ENCODE measurements at regions not wholly inside any gene's neighbourhood (a gene's known extent, or its start where the extent isn't known, plus 50 kb on each side); places are given as distances from the start of the nearest gene placed in this dataset.
"Not testable (repeated sequence)": the region's sequence is repeated elsewhere in the genome, so short reads cannot be mapped to it uniquely, and the experiment has no call there.

- no peak for DNase-seq
Measured at GRCh38 chr15:25237291-25237978, 201.4 kb downstream of the UBE3A start.

DNA sequence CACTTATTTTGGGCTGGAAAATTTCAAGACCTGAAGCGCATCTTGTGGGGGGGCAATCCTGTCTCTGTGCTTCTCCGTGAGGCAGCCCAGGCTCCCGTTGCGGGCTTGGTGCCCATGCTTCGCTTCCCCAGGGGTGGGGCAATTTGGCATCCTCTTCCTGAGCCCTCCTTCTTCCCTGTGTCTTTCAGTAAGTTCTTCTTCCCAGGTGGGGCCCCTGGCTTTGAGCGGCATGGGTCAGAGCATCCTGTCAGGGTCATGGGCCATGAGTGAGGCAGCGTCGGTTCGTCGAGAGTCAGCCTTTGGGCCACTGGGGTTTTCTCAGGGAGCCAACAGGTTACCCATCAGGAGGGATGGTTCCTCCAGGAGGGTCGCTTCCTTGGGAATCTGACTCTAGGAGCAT lies 200.7 kb downstream of the UBE3A start:
- DNase-seq, result no peak

DNA sequence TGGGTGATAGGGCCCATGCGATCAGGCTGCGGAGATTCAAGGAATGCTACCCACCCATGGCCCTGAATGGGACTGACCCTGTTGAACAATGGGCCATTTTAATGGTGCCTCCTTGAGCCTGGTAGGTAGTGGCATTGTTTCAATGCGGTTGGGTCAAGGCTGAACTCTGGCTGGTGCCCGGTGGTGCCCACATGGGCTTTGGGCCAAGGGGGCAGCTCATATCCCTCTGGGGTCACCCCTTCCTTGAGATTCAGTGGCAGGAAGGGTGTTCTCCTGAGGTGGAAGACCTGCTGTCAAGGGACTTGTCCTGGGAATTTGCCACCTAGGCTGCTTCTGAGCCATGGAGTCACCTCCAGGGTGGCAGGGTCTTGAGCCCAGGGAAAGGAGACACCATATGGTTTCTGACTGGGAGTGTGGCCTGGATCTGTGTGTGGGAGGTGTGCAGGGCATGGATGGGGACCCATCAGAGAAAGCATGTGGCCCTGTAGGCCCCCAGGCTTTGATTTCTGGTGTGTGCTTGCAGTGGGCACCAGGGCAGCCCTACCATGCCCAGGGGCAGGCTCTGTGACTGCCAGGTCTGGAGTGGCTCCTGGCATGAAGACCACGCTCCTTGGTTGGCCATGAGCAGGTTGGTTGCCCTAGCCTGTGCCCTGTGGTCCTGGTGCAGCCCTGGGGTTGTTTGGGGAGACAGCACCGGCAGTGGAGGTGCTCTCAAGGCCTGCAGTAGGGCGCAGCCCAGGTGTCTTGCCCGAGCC lies 199.9 kb downstream of the UBE3A start:
- no peak for DNase-seq

GRCh38 chr15:25239471-25240345 lies 199.1 kb downstream of the UBE3A start:
- DNase-seq, result no peak

- no peak for DNase-seq
Measured at GRCh38 chr15:25240461-25241021, 198.3 kb downstream of the UBE3A start.

DNA sequence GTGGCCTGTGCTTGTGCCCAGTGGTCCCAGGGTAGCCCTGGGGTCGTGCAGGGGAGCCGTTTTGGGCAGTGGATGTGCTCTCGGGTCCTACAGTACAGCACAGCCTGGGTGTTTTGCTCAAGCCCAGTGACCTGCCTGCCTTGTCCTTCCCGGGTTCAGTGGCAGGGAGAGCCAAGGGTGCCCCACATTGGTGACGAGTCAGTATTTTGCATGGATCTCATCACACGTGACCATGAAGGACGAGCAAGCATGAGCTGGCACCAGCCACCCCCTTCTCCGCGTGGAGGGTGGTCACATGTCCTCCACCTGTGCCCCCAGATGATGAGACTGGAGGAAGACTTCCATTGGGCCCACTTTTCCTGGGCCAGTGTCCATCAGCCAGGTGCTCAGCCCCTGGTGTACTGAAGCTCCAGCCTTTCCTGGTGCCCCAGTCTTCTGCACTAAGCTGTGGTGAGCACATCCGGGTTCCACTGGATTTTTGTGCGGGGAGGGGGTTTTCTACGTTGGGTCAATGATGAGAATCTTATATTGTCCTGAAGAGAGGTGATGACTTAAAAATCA lies 197.5 kb downstream of the UBE3A start:
- no peak for DNase-seq

DNA sequence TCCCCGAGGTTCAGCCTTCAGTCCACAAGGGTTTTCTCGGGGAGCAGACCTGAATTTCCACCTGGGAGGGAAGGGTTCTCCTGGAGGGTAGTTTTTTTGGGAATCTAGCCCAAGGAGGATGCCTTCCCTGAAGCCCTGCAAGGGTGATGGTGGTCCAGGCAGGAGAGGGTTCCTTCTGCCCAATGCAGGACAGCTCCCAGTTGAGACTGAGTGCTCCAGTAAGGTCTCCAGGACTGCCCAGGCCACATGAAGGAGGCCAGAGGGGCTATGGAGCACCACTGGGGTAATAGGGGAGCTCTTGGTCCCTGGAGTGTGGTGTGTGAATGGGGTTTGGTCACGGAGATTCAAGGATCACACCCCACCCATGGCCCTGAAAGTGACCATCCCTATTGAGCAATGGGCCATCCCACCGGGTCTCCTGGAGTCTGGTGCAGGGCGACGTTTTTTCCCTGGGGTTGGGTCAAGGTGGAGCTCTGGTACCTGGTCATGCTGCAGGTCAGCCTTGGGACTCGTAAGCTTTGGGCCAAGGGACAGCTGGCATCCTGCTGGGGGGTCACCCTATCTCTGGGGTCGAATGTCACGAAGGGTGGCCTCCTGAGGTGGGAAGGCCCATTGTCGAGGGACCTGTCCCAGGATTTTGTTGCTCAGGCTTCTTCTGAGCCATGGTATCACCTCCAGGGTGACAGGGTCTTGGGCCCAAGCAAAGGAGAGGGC lies 196.5 kb downstream of the UBE3A start:
- no peak for DNase-seq

DNA sequence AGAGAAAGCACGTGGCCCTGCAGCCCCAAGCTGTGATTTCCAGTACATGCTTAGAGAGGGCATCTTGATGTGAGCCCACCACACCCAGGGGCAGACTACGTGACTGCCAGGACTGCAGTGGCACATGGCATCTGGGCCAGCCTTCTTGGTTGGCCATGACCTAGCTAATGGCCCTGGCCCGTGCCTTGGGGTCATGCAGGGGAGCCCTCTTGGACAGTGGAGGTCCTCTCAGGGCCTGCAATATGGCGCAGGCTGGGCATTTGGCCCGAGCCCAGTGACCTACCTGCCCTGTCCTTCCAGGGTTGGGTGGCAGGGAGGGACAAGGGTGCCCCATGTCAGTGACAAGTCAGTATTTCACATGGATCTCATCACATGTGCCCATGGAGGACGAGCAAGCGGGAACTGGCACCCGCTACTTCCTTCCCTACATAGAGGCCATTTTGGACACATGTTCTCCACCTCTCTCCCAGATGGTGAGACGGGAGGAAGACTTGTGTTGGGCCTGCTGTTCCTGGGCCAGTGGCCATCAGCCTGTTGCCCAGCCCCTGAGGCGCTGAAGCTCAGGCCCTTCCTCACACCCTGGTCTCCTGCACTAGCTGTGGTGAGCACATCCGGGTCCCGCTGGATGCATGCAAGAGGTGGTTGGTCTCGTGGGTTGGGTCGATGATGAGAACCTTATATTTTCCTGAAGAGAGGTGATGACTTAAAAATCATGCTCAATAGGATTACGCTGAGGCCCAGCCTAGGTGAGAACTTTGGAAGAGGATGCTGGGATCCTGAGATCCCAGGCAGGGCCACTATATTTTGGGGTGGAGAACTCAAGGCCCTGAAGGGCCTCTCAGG lies 195.6 kb downstream of the UBE3A start:
- no peak for DNase-seq

- DNase-seq, result no peak
Measured at GRCh38 chr15:25243800-25244097, 195.1 kb downstream of the UBE3A start.

DNA sequence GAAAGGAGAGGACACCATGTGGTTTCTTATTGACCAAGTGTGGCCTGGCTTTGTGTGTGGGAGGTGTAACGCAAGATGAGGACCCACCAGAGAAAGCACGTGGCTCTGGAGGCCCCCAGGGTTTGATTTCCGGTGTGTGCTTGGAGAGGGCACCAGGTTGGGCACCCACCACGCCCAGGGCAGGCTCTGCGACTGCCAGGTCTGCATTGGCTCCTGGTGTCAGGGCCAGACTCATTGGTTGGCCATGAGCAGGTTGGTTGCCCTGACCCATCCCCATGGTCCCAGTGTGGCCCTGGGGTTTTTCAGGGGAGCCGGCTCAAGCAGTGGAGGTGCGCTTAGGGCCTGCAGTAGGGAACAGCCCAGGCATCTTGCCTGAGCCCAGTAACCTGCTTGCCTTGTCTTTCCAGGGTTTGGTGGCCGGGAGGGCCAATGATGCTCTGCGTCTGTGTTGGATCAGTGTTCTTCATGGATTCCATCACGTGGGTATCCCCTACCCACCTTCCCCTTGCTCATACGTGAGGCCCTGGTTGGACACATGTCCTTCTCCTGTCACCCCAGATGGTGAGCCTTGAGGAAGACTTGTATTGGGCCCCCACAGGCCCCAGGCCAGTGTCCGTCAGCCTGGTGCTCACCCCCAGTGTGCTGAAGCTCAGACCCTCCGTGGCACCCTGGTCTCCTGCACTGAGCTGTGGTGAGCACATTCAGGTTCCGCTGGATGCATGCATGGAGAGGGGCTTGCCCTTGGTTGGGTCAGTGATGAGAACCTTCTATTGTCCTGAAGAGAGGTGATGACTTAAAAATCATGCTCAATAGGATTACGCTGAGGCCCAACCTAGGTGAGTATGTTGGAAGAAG lies 193.9 kb downstream of the UBE3A start:
- DNase-seq, result no peak

GRCh38 chr15:25245801-25246622 lies 192.8 kb downstream of the UBE3A start:
- no peak for DNase-seq

DNA sequence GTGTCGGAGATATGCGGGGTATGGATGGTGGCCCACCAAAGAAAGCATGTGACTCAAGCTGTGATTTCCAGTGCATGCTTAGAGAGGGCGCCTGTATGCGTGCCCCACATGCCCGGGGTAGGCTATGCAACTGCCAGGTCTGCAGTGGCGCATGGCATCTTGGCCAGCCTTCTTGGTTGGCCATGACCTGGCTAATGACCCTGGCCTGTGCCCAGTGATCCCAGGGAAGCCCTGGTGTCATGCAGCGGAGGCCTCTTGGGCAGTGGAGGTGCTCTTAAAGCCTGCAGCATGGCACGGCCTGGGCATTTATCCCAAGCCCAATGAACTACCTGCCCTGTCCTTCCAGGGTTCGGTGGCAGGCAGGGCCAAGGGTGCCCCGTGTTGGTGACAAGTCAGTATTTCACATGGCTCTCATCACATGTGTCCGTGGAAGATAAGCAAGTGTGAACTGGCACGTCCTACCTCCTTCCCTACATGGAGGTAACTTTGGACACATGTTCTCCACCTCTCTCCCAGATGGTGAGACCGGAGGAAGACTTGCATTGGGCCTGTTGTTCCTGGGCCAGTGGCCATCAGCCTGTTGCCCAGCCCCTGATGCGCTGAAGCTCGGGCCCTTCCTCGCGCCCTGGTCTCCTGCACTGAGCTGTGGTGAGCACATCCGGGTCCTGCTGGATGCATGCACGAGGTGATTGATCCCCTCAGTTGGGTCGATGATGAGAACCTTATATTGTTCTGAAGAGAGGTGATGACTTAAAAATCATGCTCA lies 192.0 kb downstream of the UBE3A start:
- DNase-seq, result no peak

DNA sequence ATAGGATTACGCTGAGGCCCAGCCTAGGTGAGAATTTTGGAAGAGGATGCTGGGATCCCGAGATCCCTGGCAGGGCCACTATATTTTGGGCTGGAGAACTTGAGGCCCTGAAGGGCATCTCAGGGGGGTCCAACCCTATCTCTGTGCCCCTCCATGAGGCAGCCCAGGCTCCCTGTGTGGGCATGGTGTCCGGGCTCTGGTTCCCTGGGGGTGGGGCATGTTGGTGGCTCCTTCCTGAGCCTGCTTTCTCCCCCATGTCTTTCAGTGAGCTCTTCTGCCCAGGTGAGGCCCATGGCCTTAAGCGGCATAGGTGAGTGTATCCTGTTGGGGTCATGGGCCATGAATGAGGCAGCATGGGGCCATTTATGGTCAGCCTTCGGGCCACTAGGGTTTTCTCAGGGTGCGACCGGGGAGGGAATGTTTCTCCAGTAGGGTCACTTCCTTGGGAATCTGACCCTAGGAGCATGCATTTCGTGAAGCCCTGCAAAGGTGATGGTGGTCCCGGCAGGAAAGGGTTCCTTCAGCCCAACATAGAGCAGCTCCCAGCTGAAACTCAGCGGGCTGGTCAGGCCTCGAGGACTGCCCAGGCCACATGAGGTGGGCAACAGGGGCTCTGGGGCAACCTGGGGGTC lies 191.3 kb downstream of the UBE3A start:
- no peak for DNase-seq

DNA sequence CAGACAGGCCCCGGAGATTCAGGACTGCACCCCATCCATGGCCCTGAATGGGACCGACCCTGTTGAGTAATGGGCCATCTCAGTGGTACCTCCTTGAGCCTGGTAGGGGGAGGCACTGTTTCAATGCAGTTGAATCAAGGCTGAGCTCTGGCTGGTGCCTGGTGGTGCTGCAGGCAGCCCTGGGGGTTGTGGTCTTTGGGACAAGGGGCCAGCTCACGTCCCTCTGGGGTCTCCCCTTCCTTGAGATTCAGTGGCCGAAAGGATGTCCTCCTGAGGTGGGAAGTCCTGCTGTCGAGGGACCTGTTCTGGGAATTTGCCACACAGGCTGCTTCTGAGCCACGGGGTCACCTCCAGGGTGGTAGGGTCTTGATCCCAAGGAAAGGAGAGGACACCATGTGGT lies 190.7 kb downstream of the UBE3A start:
- not testable (repeated sequence) for DNase-seq

DNA sequence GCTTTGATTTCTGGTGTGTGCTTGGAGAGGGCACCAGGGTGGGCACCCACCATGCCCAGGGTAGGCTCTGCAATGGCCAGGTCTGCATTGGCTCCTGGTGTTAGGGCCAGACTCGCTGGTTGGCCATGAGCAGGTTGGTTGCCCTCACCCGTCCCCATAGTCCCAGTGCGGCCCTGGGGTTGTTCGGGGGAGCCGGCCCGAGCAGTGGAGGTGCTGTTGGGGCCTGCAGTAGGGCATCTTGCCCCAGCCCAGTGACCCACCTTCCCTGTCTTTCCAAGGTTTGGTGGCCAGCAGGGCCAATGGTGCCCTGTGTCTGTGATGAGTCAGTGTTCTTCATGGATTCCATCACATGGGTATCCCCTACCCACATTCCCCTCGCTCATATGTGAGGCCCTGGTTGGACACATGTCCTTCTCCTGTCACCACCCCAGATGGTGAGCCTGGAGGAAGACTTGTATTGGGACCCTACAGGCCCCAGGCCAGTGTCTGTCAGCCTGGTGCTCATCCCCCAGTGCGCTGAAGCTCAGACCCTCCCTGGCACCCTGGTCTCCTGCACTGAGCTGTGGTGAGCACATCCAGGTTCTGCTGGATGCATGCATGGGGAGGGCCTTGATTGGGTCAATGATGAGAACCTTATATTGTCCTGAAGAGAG lies 190.1 kb downstream of the UBE3A start:
- DNase-seq, result no peak

DNA sequence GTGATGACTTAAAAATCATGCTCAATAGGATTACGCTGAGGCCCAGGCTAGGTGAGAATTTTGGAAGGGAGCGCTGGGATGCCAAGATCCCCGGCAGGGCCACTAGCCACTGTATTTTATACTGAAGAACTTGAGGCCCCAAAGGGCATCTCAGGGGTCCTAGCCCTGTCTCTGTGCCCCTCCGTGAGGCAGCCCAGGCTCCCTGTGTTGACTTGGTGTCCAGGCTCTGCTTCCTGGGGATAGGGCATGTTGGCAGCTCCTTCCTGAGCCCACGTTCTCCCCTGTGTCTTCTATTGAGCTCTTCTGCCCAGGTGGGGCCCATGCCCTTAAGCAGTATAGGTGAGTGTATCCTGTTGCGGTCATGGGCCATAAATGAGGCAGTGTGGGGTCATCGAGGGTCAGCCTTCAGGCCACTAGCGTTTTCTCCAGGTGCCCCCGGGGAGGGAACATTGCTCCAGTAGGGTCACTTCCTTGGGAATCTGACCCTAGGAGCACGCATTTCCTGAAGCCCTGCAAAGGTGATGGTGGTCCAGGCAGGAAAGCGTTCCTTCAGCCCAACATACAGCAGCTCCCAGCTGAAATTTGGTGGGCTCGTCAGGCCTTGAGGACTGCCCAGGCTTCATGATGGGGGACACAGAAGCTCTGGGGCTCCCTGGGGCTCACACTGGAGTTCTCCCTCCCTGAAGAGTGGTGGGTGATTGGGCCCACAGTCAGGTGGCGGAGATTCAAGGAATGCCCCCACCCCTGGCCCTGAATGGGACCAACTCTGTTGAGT lies 189.4 kb downstream of the UBE3A start:
- no peak for DNase-seq

All from cerebellar nuclear complex (tissue), 1 donor.